Endothelial cell of umbilical vein (primary cell): ENCODE measurements at regions not wholly inside any gene's neighbourhood (a gene's known extent, or its start where the extent isn't known, plus 50 kb on each side); places are given as distances from the start of the nearest gene placed in this dataset.

ENCODE experiments used
- CTCF ChIP-seq, 2 donors: IDR thresholded peaks; 1 replicate in 1 of 2; 2 replicates in 1 of 2; pipeline ENCODE4 v1.5.1; 2011; ENCODE audit warnings: low read length in 2 of 2, mild to moderate bottlenecking in 2 of 2, moderate library complexity in 2 of 2, control low read depth in 1 of 2, inconsistent platforms in 1 of 2, low read depth in 1 of 2; ENCODE audit not compliant: insufficient read depth in 1 of 2; ENCODE audit errors: extremely low read depth in 1 of 2
- MAX ChIP-seq: IDR thresholded peaks from 2 replicates; pipeline ENCODE4 v1.6.1; 2011; ENCODE audit not compliant: insufficient read depth, insufficient read length
- MYC ChIP-seq: IDR thresholded peaks from one replicate; pipeline ENCODE4 v1.6.1; 2011; ENCODE audit warnings: mild to moderate bottlenecking, low read depth, low read length

GRCh38 chr3:82410366-82410765, 648.9 kb upstream of the GBE1 start:
- no peak for TF ChIP-seq CTCF (IDR thresholded peaks at IDR 0.05; ENCODE audit: extremely low read depth in 1 of 2, insufficient read depth in 1 of 2, low read depth in 1 of 2, low read length in 2 of 2)
- TF ChIP-seq MYC = no peak
- no peak for TF ChIP-seq MAX
